GM19468 (cell line): ENCODE measurements at regions not wholly inside any gene's neighbourhood (a gene's known extent, or its start where the extent isn't known, plus 50 kb on each side); places are given as distances from the start of the nearest gene placed in this dataset.
"Not testable (repeated sequence)": the region's sequence is repeated elsewhere in the genome, so short reads cannot be mapped to it uniquely, and the experiment has no call there.

Source experiments
- ATAC-seq: cut with Tn5 transposase; IDR thresholded peaks from one replicate; pipeline ENCODE4 v1.9.1; 2021; ENCODE audit warnings: mild to moderate bottlenecking, moderate library complexity, moderate number of reproducible peaks; ENCODE audit not compliant: unreplicated experiment; ENCODE audit errors: extremely low read depth

DNA sequence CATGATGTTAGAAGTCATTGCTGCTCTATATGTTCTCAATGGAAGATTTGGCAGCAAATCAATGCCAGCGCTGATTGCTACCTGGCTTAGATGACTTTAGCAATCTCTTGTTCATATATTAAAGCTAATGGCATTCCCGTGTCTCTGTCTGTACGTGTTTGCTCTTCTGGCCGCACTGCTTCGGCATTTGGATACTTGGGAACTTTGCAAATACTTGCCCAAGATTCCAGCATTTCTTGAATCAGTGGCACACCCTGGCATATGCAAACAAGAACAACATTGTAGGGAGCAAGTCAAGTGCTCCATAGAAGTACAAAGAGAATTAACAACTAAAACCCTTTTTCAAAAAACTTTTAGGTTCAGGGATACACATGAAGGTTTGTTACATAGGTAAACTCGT lies 128.9 kb upstream of the TMEM164 start:
- ATAC-seq, result no peak

DNA sequence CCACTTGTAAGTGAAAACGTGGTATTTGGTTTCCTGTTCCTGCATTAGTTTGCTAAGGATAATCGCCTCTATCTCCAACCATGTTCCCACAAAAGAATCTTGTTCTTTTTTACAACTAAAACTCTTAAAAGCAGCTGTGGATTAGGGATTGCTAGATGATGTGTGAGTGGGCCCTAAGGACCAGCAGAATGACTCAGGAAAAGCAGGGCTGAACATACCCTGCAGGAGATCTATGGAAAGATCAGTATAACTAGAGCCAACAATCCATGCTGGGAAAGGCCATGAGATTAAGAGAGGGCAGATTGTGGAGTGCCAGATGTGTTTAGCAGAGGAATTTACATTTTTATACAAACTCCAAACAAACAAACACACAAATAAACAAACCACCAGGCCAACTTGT lies 128.4 kb upstream of the TMEM164 start:
- no peak for ATAC-seq

DNA sequence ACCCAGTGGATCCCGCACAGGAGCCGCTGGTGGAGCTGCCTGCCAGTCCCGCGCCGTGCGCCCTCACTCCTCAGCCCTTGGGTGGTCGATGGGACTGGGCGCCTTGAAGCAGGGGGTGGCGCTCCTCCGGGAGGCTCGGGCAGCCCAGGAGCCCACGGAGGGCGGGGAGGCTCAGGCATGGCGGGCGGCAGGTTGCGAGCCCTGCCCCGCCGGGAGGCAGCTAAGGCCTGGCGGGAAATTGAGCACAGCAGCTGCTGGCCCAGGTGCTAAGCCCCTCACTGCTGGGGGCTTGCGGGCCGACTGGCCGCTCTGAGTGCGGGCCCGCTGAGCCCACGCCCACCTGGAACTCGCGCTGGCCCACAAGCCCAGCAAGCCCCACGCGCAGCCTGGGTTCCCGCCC lies 127.1 kb upstream of the TMEM164 start:
- ATAC-seq, result no peak

DNA sequence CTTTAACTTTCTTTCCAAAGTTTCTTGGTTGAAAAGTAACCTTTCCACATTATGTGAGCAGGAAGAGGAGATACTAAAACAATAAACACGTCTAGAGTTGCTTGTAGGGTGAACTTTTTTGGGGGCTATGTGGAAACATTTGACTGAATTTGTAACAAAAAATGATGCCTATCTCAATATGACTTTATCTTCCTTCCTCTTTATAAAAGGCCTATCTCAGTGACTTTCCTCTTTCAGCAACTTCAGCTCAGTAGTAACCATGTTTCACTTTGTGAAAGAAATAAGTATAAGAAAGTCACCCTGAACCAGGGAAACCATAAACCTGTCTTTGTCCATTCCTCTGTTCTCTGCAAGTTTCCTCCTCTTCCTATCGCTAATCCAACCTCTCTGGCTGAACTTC lies 124.7 kb upstream of the TMEM164 start:
- no peak for ATAC-seq

DNA sequence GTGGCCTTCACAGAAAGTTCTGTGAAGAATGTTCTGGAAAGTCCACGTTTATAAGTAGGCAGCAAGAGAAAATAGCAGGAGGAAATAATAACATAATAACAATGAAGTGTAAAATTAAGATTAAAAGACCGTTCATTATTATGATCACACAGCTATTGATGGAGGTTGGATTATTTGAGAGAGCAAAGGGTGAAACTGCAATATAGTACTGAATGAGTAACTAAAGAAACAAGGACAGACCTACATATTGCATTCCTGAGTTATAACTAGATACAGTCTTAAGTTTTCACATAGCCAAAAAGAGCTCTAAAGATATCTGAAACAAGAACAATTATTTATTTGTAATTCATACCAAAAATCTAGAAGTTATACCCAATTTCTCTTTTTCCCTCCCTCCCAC lies 122.9 kb upstream of the TMEM164 start:
- ATAC-seq, result no peak

DNA sequence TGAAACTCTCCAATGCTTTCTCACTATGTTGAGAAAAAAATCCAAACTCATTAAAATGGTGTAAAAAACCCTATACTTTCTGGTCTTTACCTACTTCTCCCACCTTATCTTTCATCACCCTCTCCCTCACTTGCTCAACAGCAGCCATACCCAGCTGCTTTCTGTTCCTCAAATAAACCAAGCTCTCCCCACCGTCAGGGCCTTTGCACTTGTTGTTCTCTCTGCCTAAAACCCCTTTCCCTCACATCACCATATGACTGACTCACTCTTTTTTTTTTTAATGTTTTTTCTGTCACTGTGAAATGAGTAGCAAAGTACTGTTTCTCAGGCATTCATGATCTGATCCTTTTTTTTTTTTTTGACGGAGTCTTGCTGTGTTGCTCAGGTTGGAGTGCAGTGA lies 122.3 kb upstream of the TMEM164 start:
- ATAC-seq, result no peak

DNA sequence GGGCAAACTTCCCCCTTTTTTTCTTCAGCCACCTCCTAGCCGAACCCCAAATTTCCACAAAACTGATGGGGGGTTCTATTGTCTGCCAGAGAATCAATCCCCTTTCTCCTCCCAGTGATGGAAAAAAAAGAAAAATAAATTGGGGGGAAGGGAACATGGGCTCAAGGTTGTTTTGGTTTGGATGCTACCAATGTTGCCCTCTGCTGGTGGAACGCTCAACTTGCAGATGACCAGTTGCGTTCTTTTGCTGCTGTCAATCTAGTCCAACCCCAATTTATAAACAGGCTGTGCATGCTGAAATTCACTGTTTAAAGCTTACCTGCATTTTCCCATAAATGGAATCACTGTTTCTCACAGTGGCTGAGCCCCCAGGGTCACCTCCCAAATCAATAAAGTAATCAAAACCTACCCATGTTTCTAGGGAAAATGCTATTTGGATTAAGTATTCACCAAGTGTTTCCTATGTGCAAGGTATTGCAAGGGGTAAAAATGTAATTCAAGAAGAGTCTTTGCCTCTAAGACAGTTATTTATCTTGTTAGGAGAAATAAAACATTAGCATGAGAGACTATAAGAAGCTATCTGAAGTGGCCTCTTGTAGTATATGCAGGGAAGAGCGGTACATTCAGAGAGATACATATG lies 116.7 kb upstream of the TMEM164 start:
- ATAC-seq, result no peak

DNA sequence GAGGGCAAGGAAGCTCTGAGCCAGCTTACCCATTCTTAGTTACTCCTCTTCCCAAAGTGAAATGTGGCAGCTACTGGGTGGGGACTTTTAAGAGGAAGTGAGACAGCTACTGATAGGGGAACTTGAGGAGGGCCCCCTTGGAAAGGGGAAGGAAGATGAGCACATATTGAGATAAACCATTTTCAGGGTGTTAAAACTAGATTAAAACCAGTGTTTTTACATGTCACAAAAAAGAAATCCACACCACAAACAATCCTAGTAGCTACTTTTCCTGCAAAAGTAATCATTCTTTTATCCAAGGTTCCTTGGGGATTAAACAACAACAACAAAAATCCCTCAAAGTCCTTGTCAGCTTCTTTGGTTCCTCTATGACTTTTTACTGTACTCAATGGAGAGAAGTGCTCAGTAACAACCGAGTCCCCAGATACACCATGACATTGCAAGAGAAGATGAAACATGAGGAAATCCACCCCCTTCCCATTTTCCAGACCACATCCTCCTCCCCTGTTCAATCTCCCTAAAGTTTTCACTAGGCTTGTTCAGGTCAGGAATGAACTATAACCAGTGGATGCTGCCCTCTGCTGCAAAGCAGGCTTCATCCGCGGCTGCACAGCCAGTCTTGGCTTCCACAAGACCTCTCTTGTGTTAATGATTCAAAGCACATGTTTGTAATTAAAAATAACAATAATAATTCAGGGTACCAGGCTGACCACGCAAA lies 113.5 kb upstream of the TMEM164 start:
- ATAC-seq, result no peak

DNA sequence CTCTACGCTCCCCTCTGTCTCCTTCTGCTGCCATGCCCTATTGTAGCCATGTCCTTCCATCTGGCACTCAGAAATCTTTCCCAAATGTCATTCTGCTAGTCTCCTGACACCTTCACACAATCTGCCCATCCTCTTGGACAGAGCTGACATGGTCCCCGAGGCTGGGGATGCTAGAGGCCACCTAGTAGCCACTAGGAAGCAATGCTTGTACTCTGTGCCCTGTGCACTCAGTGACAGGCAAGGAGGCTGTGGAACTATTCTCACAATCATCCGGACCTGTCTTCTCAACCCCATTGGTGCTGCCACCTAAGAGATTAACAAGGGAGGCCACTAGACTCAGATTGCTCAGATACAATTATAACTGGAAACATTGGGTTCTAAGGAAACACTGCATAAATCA lies 112.6 kb upstream of the TMEM164 start:
- no peak for ATAC-seq

DNA sequence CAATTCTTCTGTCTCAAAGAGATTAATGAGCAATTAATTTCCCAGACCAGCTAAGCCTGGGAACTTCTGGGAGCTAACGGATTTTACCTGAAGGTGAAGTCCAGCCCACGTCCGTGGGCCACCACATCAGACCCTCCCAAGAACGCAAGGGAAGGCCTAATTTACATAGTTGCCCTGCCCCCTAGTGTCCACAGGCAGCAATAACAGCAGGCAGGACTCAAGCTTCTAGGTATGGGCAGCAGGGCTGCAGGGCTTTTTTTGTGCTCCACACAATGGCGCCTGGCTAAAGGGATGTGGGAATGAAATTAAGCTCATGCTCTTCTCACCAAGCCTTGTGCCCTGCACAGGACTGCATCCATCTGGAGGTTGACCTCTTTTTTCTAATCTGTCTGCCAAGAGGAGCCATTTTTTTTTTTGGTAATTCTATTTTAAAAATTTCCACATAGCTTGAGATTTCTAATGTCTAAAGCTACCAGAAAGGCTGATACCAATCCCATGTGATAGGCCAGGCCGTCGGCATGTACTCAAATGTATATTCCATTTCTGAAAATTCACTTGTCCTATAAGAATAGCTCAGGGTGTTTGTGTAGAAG lies 111.9 kb upstream of the TMEM164 start:
- peak; percentile 47 for ATAC-seq

DNA sequence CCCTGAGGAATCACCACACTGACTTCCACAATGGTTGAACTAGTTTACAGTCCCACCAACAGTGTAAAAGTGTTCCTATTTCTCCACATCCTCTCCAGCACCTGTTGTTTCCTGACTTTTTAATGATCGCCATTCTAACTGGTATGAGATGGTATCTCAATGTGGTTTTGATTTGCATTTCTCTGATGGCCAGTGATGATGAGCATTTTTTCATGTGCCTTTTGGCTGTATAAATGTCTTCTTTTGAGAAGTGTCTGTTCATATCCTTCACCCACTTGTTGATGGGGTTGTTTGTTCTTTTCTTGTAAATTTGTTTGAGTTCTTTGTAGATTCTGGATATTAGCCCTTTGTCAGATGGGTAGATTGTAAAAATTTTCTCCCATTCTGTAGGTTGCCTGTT lies 106.9 kb upstream of the TMEM164 start:
- not testable (repeated sequence) for ATAC-seq

DNA sequence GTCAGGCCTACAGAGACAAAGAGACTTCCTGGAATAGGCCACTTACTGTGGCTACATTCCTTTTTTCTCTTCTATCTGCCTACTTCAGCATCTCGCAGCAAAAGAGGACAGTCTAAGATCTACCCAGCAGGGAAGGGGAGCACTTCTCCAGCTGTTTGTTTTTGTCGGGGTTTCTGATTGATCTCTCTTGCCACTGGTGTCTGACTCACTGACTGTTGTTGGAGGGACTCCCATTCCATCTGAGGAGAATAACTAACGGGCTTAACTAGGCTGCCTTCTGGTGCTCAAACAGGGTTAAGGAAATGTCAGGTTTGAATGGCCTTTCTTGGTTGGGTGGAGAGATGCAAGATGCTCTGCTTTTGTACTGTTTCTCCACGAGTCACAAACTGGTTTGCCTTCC lies 100.2 kb upstream of the TMEM164 start:
- ATAC-seq, result no peak

DNA sequence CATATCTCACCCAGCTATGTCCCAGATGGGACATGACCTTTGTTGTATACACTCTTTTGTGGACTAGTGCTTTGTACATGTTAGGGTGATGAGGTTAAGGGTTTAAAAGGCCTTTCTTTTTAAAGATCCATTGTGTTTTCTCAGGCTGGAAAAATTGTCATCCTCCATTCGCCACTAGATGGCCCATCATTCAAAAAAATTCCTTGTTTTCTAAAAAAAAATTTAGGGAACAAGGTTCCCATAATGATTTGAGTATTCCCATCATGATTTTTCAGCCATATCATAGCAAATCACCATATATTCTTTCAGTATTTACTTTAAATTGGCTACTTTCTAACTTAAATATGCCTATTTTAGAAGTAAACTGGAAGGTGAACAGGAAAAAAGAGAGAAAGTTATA lies 91.9 kb upstream of the TMEM164 start:
- ATAC-seq, result no peak

DNA sequence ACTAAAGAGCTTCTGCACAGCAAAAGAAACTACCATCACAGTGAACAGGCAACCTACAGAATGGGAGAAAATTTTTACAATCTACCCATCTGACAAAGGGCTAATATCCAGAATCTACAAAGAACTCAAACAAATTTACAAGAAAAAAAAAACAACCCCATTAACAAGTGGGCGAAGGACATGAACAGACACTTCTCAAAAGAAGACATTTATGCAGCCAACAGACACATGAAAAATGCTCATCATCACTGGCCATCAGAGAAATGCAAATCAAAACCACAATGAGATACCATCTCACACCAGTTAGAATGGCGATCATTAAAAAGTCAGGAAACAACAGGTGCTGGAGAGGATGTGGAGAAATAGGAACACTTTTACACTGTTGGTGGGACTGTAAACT lies 89.9 kb upstream of the TMEM164 start:
- not testable (repeated sequence) for ATAC-seq

DNA sequence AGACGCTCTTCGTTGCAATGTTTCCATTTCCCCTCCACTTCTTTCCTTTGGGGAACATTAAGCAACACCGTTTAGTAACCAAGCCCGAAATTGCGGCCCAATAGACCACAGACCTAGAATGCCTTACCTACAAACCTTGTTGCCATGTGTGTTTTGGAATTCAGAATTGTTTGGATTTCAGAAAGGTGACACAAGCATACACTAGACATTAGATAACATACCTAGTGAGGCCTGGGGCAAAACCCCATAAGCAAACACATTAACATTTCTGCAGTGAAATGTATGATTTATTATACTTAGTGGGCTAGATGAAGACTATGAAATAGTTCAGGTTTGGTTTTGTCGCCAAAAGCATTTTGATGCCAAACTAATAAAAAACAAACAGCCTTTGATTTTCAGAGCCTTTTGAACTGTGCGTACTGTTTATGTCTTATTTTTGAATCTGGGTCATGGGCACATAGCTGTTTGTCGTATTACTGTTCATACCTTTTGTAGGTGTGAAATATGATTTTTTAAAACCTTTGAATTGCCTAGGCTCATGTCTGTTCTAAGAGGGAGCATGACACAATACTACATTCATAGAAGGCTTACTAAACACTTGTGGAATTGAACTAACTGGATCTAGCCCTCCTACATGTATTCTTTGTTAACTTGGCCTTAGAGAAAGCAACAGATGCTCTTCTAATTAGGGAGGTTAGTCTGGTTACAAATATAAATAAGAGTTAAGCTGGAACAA lies 88.6 kb upstream of the TMEM164 start:
- no peak for ATAC-seq

DNA sequence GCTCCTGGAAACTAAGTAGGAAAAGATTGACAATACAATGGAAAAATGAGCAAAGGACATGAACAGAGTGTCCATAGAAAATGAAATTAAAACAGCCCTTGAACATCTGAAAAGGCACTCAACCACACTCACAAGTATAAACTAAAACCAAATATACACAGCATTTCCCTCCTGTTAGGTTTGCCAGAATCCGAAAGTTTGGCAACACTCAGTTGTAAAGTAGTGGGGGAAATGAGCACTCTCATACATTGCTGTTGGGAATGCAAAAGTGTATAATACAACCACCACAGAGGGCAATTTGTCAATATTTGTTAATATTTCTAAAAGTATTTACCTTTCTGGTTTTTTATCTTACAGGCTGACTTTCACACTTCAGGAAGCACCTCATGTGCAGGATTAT lies 84.2 kb upstream of the TMEM164 start:
- no peak for ATAC-seq

DNA sequence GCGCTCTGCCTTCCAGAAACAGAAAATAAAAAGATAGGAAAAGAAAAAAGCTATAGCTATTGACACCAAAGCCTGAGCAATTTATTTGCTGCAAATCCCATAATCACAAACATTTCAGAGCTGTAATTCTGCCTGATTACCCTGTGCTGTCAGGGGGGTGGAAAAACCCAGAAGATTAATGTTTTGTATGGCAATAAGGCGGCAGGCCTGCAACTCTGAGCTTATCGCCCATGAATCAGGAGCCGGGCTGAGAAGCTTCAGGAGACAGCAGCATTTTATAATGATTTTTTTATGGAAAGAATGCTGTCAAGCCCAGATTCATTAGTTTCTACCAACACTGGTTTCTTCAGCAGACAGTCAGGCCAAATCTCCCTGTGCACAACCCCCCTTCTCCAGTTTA lies 82.6 kb upstream of the TMEM164 start:
- no peak for ATAC-seq

DNA sequence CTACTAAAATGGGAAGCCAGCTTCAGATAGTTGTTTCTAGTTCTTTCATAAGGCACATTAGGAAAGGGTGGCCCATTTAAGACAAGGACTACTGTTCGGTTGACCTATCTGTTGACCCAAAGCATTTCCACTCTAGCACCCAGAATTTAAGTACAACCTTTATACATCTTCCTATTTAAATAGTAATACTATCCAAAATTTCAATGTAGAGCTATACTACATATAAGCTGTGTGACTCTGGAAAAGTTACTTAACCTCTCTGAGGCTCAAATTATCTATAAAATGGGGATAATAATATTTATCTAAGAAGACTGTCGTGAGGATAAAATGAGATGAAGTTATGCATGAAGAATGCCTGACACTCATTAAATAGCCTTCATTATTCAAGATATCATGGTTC lies 82.0 kb upstream of the TMEM164 start:
- no peak for ATAC-seq

DNA sequence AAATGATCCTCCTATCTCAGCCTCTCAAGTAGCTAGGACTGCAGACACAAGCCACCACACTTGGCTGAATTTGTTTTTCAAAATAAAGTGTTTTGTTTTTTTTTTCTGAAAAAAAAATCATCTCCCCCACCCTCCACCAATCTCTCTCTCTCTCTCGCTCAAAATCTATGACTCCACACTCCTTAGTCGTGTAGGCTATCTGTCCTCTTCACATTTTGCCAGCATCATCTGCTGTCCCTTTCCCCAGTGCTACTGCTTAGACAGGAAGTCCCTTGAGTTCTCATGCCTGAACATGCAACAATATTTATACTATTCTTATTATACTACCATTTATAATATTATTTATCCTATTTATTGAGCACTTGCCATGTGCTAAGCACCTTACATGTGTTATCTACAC lies 80.7 kb upstream of the TMEM164 start:
- ATAC-seq, result no peak

DNA sequence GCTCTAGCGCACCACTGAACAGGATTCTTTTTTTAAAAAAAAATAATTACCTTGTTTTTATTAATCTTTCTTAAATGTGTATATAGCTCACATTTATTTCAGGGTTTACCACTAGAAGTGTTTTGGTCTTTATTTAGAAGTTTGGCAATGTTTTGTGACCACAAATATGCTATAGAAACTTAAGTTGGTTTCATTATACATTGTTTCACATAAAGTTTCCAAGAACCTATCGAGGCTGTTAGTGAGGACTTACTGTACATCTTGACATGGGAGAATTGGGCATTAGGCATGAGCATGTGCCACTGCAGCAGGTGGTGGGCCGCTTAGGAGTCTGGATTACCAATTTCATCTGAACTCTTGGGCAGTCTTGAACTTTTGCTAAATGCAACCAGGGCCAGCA lies 77.9 kb upstream of the TMEM164 start:
- ATAC-seq, result not testable (repeated sequence)

DNA sequence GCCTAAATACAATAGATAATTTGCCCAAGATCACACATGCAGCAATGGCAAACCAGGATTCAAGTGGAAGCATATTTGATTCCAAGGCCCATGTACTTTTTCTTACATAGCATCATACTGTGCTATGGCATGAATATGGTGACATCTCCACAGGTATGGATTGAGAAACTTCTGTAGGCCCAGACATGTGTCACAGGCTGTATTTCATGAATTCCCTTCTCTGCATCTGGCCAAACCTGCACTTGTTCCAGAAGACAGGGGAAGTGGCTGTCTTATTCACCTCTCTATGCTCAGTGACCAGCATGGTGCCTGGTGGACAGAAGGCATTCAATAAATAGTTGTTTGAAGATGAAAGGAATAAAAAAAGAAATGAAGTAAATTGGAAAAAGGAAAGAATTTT lies 77.3 kb upstream of the TMEM164 start:
- no peak for ATAC-seq
